ENCODE measurements at regions not wholly inside any gene's neighbourhood (a gene's known extent, or its start where the extent isn't known, plus 50 kb on each side); places are given as distances from the start of the nearest gene placed in this dataset.

DNA sequence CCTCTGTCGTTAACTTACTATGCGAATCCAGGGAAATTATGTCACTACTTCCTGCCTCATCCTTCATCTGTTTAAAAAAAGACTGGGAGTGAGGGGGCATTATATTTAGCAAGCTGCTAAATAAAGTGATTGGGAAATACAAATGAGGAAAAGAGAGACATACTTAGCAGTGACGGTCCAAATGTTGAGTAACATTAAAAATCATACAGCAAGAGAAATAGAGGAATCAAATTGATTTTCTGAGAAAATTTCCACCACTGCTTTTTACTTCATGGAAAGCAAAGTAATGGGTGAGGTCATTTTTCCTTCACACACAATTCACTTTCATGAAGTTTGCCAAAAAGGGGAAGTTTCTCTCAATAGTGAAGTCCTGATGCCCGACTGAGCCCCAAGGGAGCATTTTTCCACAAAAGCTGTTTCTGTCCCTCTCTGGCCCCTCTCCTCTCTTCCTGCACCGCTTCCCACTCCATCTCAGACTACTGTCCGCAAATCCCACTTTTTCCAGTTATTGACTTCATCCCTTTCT lies 61.9 kb upstream of the ADO start:
- WGBS, 2 experiments (ENCODE audit: insufficient coverage in 1 of 2, insufficient read length in 1 of 2) = 83 to 86% methylated on average over 2 to 6 of the region's 6 CpGs
- TF ChIP-seq, protein P1, sequence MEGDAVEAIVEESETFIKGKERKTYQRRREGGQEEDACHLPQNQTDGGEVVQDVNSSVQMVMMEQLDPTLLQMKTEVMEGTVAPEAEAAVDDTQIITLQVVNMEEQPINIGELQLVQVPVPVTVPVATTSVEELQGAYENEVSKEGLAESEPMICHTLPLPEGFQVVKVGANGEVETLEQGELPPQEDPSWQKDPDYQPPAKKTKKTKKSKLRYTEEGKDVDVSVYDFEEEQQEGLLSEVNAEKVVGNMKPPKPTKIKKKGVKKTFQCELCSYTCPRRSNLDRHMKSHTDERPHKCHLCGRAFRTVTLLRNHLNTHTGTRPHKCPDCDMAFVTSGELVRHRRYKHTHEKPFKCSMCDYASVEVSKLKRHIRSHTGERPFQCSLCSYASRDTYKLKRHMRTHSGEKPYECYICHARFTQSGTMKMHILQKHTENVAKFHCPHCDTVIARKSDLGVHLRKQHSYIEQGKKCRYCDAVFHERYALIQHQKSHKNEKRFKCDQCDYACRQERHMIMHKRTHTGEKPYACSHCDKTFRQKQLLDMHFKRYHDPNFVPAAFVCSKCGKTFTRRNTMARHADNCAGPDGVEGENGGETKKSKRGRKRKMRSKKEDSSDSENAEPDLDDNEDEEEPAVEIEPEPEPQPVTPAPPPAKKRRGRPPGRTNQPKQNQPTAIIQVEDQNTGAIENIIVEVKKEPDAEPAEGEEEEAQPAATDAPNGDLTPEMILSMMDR (conservative IDR thresholded peaks at IDR 0.05) = no peak
- no peak overlapping the region for H3K9ac ChIP-seq (ENCODE audit: extremely low read depth, low read length, poor library complexity, severe bottlenecking)
- no peak overlapping the region for H3K4me3 ChIP-seq (ENCODE audit: low read length)
- no peak overlapping the region for H3K27ac ChIP-seq (ENCODE audit: low read depth, low read length)
- H3K36me3 Mint-ChIP-seq (ENCODE audit: low read depth) = no peaks in the 10 kb centered on the region
- no peak overlapping the region for H3K27ac Mint-ChIP-seq
- no peaks in the 10 kb centered on the region for H3K9me3 Mint-ChIP-seq
- H3K4me1 ChIP-seq (ENCODE audit: control insufficient read depth, insufficient read depth, low read length) = no peaks in the 10 kb centered on the region
- no peak overlapping the region for H3K4me3 Mint-ChIP-seq
- H3K36me3 ChIP-seq (ENCODE audit: control insufficient read depth, insufficient read depth, low read length) = no peaks in the 10 kb centered on the region
- DNase-seq = no peak
- no peaks in the 10 kb centered on the region for H3K4me1 Mint-ChIP-seq
- H3K27me3 Mint-ChIP-seq (ENCODE audit: insufficient read depth) = peaks cover 2% of the 10 kb centered on the region
- no peaks in the 10 kb centered on the region for H3K9me3 ChIP-seq (ENCODE audit: control insufficient read depth, low read length)
- H3K27me3 ChIP-seq (ENCODE audit: control insufficient read depth, insufficient read depth, low read length, poor library complexity, severe bottlenecking) = peaks cover 15% of the 10 kb centered on the region

DNA sequence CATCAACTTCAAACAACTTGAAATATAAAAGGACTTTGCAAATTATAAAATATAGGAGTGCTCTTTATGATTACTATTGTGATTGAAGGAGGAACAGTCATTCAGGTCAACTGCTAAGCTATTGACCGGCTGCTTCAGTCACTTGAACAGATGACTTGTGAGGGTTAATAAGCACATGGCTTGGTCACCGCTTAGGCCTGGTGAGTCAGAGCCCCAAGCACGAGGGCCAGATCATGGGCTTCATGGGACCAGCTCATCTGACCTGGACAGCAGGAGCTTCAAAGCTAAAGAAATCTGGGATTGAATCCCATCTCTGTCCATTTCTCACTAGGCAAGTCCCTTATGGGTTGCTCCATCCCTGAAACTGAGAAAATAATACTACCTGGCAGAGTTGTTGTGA lies 60.4 kb upstream of the ADO start:
- Histone ChIP-seq H3K4me3 (ENCODE audit: low read length) (no peak overlapping the region), H3K36me3 (ENCODE audit: control insufficient read depth, insufficient read depth, low read length) (no peaks in the 10 kb centered on the region), H3K27ac (ENCODE audit: low read depth, low read length) (no peak overlapping the region), H3K9me3 (ENCODE audit: control insufficient read depth, low read length) (no peaks in the 10 kb centered on the region), H3K27me3 (ENCODE audit: control insufficient read depth, insufficient read depth, low read length, poor library complexity, severe bottlenecking) (peaks cover 6% of the 10 kb centered on the region), H3K4me1 (ENCODE audit: control insufficient read depth, insufficient read depth, low read length) (no peaks in the 10 kb centered on the region), H3K9ac (ENCODE audit: extremely low read depth, low read length, poor library complexity, severe bottlenecking) (no peak overlapping the region)
- 83 to 89% methylated on average over 3 of the region's 3 CpGs for WGBS, 2 experiments (ENCODE audit: insufficient coverage in 1 of 2, insufficient read length in 1 of 2)
- Mint-ChIP-seq H3K27ac (no peak overlapping the region), H3K4me3 (no peak overlapping the region), H3K4me1 (no peaks in the 10 kb centered on the region), H3K27me3 (ENCODE audit: insufficient read depth) (no peaks in the 10 kb centered on the region), H3K36me3 (ENCODE audit: low read depth) (no peaks in the 10 kb centered on the region), H3K9me3 (no peaks in the 10 kb centered on the region)
- DNase-seq = no peak
- TF ChIP-seq, protein P1 (conservative IDR thresholded peaks at IDR 0.05) = no peak

DNA sequence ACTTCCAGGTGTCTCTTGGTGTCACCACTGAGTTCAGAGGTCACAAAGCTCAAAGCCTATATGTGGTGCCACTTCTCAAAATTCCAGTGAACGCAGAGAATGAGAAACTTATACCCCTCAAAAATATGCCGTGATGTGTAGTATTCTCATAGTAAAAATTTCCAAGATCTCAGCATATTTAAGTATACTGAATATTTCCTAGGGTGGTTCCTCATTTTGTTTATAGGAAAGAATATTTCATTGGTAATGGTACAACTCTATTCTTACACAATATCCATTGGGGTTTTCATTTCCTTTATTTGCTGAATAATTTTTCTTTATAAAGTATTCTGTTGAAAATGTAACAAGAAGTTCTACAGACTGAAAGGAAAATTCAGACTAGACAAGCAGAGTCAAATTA lies 58.9 kb upstream of the ADO start:
- no peaks in the 10 kb centered on the region for H3K27me3 Mint-ChIP-seq (ENCODE audit: insufficient read depth)
- WGBS, 2 experiments (ENCODE audit: insufficient coverage in 1 of 2, insufficient read length in 1 of 2) = 96% methylated on average over 2 of the region's 2 CpGs; no CpG with 5 or more reads in 1 of the 2 experiments
- Histone ChIP-seq H3K9ac (ENCODE audit: extremely low read depth, low read length, poor library complexity, severe bottlenecking) (no peak overlapping the region), H3K36me3 (ENCODE audit: control insufficient read depth, insufficient read depth, low read length) (no peaks in the 10 kb centered on the region), H3K4me1 (ENCODE audit: control insufficient read depth, insufficient read depth, low read length) (no peaks in the 10 kb centered on the region), H3K4me3 (ENCODE audit: low read length) (no peak overlapping the region), H3K27ac (ENCODE audit: low read depth, low read length) (no peak overlapping the region), H3K27me3 (ENCODE audit: control insufficient read depth, insufficient read depth, low read length, poor library complexity, severe bottlenecking) (no peaks in the 10 kb centered on the region), H3K9me3 (ENCODE audit: control insufficient read depth, low read length) (no peaks in the 10 kb centered on the region)
- H3K36me3 Mint-ChIP-seq (ENCODE audit: low read depth) = no peaks in the 10 kb centered on the region
- H3K9me3 Mint-ChIP-seq = no peaks in the 10 kb centered on the region
- TF ChIP-seq, protein P1 (conservative IDR thresholded peaks at IDR 0.05) = no peak
- H3K4me1 Mint-ChIP-seq = peaks cover 7% of the 10 kb centered on the region
- DNase-seq = no peak
- no peak overlapping the region for H3K27ac Mint-ChIP-seq
- H3K4me3 Mint-ChIP-seq = no peak overlapping the region

Data from endodermal cell (in vitro differentiated cells).